GM12878 (cell line): ENCODE measurements at regions not wholly inside any gene's neighbourhood (a gene's known extent, or its start where the extent isn't known, plus 50 kb on each side); places are given as distances from the start of the nearest gene placed in this dataset.
"Not testable (repeated sequence)": the region's sequence is repeated elsewhere in the genome, so short reads cannot be mapped to it uniquely, and the experiment has no call there.

Source experiments
- ASH2L ChIP-seq: fragments of 300-600, 200-600 bp; sonication (generic); IDR thresholded peaks from 2 replicates; pipeline ENCODE4 v1.6.1; 2017; ENCODE audit warnings: low read depth, mild to moderate bottlenecking, borderline replicate concordance
- CBFB ChIP-seq: IDR thresholded peaks from 2 replicates; pipeline ENCODE4 v1.6.1; 2016; ENCODE audit warnings: antibody characterized with exemption, low read depth
- CHD4 ChIP-seq: fragments of 200-600 bp; sonication (generic); IDR thresholded peaks from 2 replicates; pipeline ENCODE4 v1.6.1; 2016; ENCODE audit warnings: mild to moderate bottlenecking
- CREB1 ChIP-seq: IDR thresholded peaks from 2 replicates; pipeline ENCODE4 v1.6.1; 2012; ENCODE audit warnings: low read depth, mild to moderate bottlenecking, inconsistent platforms
- CTCF ChIP-seq, 3 experiments: IDR thresholded peaks in 2 of 3; conservative IDR thresholded peaks in 1 of 3; 2 replicates each; pipeline ENCODE4 v1.5.1; 2011; ENCODE audit warnings: low read depth in 3 of 3, low read length in 3 of 3, mild to moderate bottlenecking in 3 of 3, control low read depth in 2 of 3, moderate library complexity in 2 of 3, inconsistent platforms in 1 of 3, mixed read lengths in 1 of 3; ENCODE audit not compliant: control insufficient read depth in 2 of 3, insufficient read depth in 1 of 3; ENCODE audit errors: extremely low read depth in 1 of 3
- HSF1 ChIP-seq: fragments of 150-350 bp; IDR thresholded peaks from 2 replicates; pipeline ENCODE4 v1.6.1; 2014; ENCODE audit warnings: mild to moderate bottlenecking, low read depth, low read length
- LARP7 ChIP-seq: fragments of 450-650 bp; IDR thresholded peaks from 2 replicates; pipeline ENCODE4 v1.6.1; 2017; ENCODE audit warnings: mild to moderate bottlenecking
- NFYB ChIP-seq: IDR thresholded peaks from 2 replicates; pipeline ENCODE4 v1.6.1; 2011; ENCODE audit warnings: low read depth, mild to moderate bottlenecking, low read length, improper control_type of control experiment, moderate library complexity; ENCODE audit not compliant: insufficient read depth
- POU2F2 ChIP-seq: IDR thresholded peaks from 3 replicates; pipeline ENCODE4 v1.6.1; 2011; ENCODE audit warnings: low read depth, mild to moderate bottlenecking, low read length, borderline replicate concordance
- RAD21 ChIP-seq: IDR thresholded peaks from 2 replicates; pipeline ENCODE4 v1.6.1; 2011; ENCODE audit warnings: mild to moderate bottlenecking, low read depth, low read length, moderate library complexity; ENCODE audit not compliant: insufficient read depth
- RB1 ChIP-seq: fragments of 450-650 bp; formaldehyde crosslinking; IDR thresholded peaks from 2 replicates; pipeline ENCODE4 v1.6.1; 2017; ENCODE audit warnings: mild to moderate bottlenecking, borderline replicate concordance
- SRF ChIP-seq, 2 experiments: IDR thresholded peaks; 2 replicates each; pipeline ENCODE4 v1.6.1; 2011; ENCODE audit warnings: low read depth in 2 of 2, low read length in 2 of 2, mild to moderate bottlenecking in 1 of 2, moderate library complexity in 1 of 2
- TARDBP ChIP-seq: IDR thresholded peaks from 2 replicates; pipeline ENCODE4 v1.6.1; 2016; ENCODE audit warnings: borderline replicate concordance

GRCh38 chr4:72765788-72766187 is 196.8 kb upstream of the ADAMTS3 start:
- not testable (repeated sequence) for TF ChIP-seq SRF (IDR thresholded peaks at IDR 0.05; ENCODE audit: low read depth in 2 of 2, low read length in 2 of 2); CREB1; LARP7; RB1; HSF1; POU2F2; NFYB; CTCF (IDR thresholded peaks at IDR 0.05 in 2 of 3, conservative IDR thresholded peaks at IDR 0.05 in 1 of 3; ENCODE audit: control insufficient read depth in 2 of 3, extremely low read depth in 1 of 3, insufficient read depth in 1 of 3, low read depth in 3 of 3, low read length in 3 of 3); TARDBP; CHD4; CBFB; RAD21; ASH2L
